HG03442 (cell line): ENCODE measurements at regions not wholly inside any gene's neighbourhood (a gene's known extent, or its start where the extent isn't known, plus 50 kb on each side); places are given as distances from the start of the nearest gene placed in this dataset.

ENCODE experiments used
- ATAC-seq: cut with Tn5 transposase; IDR thresholded peaks from one replicate; pipeline ENCODE4 v1.9.1; 2021; ENCODE audit warnings: mild to moderate bottlenecking, moderate library complexity; ENCODE audit not compliant: unreplicated experiment

DNA sequence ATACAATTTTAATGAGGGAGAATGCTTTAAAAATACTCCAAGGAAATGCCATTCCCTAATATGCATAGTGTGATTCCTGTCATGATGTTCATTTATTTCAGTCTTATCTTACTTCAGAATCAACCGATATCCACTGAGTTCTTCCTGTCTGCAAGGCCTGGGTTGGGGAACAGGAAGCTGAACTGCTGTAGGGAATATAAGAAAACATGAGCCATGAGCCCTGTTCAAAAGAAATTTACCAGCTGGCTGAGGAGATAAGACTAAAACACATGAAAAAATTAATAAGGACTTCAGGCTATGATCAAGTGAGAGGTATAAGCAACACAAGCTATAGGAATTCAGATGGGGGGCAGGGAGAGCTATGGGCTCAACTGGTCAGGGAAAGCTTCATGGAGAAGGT, 184.7 kb downstream of the PLPP4 start:
- no peak for ATAC-seq

DNA sequence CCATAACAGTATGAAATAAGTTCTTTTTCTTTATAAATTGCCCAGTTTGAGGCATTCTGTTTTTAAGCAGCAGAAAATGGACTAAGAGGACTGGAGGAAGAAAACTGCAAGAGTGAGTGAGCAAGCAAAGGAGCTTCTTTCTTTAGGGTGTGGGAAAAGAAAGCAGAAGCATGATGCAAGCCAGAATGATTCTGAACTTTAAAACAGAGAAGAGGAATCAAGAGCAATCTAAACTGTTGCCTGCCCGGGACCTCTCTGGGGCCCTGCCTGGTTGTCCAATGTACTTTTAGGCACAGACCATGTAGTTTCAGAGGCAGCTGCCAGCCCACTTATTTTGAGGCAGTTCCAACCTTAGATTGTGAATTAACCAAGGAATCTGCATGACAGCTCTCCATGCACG, 186.3 kb downstream of the PLPP4 start:
- no peak for ATAC-seq

DNA sequence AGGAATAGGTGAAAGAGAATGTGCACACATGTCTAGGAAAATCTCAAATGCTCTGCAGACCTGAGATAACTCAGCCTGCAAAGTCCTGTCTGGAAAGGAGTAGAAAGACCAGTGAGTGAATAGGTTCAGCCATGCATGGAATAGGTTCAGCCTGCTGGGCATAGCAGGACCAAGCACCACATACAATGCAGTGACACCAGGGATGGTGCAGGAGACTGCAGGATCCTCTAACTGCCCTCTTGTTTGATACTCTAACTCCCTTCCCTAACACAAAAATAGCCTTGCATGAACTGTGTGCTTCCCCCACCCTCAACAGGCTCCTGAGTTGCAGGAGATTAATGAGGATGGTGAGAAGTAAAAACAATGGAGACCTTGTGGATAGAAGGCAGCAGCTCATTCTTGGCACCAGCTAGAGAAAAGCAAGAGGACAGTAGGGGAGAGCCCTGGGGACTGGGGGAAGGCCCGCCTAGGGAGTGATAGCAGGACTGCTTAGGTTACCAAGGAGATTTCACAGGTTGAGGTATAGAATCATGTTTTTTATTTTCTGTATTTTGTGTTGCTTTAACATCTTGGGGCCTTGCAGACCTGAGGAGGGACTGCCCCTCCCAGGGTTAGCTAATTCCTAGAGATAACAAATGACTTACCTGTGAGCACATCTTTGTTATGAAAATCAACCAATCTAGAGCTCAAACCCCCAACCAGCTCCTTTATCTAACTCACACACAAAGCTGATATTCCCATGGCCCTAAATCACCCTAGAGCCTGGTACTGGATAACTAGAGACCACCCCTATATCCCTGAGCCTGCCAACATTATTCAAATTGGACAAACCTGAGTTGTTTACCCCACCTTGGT, 187.8 kb downstream of the PLPP4 start:
- ATAC-seq = no peak

DNA sequence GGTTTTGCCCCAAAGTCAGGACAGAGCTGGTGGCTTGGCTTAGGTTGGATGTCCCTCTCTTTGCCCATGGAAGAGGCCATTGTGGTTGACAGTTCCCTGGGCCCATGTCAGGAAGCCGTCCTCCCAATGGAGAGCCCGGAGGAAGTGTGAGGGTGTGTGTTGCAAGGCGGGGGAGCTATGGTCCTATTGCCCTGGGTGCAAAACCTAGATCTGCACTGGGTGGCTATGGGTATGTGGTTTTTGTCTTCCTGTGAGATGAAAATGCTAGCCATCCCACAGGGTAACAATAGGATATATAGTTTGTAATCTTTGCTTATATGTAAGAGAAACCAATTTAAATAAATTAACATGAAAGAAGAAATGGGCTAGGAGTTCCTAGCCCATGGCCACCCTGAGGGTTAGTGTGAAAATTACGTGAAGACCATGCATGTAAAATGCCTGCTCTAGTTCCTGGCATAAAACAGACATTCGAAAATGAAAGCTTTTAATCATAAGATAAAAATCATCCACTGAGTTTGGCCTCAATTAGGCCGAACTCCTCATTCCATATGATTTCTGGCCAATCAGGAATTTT, 189.2 kb downstream of the PLPP4 start:
- no peak for ATAC-seq

DNA sequence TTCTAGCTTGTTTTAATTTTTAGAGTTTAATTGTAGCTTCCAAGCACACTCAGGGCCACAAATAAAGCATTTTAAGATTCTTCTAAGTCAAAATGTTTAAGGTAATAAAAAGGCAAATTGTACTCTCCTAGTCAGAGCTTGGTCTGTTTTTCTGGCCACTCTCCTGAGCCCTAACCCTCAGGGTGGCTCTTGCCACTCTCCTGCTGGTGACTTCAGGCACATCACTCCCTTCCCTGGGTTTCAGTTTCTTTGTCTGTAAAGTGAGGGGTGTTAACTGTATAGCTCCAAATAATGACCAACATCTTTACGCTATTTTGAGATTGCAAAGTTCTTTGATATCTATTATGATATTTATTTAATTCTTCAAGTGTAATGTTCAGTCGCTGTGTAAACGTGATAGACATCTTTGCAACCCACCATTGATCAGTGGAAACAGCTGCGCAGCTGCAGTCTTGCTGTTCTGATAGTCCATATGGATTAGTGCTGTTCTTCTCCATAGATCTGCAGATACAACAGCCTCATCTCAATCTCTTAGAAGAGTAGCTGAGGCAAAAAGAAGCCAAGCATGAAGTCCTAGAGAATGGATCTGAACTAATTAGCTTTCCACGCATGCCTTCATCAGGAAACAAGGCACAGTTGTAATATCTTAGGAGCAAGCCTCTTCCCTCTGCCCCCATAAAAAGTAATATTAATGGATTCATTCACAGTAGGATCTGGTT, 189.9 kb downstream of the PLPP4 start:
- no peak for ATAC-seq

DNA sequence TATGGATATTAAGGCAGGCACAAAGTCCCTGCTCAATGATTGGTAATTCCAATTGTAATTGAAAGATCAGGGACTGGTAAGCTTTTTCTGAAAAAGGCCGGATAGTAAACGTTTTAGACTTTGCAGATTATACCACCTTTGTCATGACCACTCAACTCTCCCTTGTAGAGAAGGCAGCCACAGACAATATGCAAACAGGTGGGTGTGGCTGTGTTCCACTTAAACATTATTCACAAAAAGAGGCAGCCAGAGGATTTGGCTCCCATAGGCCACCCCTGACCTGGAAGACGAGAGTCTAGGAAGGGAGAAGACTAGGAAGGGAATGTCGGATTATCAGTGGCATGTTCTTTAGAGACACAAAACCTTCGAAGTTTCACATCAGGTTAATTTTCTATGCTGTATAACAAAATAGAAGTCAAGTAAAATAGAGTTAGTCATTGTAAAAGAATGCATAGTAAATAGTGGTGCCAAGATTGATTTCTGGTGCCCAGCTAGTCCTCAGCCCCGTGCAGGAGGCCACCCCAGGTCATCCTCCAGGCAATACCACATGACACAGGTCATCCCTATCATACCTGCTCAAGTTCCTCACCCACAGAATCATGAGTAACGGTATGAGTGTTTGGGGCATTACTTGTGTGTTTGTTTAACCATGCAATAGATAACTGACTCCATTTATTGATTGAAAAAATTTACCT, 193.8 kb downstream of the PLPP4 start:
- no peak for ATAC-seq

DNA sequence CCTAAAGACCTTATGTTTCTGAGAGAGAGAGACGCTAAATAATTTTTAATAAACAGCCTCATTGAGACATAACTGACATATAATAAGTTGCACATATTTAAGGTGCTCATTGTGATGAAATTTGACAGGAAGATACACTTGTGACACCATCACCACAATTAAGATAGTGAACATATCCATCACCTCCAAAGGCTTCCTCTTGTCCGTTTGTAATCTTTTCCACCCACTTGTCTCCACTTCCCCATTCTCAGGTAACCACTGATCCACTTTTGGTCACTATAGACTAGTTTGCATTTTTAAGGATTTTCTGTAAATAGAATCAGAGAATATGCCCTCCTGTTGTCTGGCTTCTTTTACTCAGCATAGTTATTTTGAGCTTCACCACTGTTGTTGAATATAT, 195.1 kb upstream of the WDR11 start:
- no peak for ATAC-seq

DNA sequence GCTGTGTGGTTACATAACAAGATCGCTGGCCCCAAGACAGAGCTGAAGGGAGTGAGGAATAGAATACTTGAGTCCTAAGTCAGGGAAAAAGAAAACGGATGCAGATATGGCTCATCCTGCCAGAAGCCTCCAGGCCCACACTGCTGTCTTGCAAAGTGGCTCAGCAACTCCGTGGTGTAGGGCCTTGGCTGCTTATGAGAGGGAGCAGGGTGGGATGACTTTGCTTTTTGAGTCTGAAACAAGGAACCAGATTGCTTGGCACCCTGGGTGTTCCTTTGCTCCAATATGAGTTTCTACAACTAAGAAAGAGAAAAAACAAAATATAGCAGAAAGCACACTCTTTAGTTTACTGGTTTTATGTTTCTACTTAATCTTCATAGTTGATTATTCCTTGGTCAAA, 193.8 kb upstream of the WDR11 start:
- no peak for ATAC-seq

DNA sequence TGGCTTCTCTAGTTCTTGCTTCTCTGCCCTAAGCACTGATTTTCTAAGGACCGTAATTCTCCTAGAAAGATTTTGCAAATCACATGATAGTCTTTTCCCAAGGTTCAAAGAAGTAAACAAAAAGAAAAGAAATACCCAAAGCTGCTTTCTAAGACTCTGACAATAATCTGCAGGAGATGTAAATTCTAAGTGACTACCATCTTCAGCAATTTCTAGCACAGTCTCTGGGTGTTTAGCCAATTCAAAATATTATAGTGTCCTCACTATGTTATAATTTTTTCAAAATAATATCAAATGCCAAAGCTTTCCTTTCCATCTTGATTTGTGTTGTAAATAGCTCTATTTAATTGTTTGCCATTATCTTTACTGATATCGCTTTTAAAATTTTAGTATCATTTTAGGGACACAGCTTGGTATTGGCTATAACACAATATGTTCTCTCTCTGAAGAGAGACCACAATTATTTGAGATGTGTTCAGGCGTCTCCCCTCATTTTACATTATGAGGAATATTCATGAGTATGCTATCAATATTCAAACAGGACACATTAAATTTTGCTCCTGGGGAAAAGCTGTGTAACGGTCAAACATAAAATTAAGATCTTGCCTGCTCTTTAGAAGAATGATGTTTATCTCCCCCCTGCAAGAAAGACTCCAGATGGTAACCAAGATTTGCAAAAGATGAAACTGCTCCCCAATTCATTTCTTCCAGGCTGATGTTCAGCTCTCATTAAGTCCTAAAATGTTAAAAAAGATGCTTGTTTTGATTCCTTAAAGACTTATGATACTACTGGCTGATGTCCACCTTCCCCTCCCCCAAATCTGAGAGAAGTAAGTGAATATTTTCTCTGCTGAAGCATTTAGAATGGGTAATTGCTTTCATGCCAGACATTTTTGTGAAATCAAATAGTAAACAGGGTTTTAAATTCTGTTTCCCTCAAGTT, 191.9 kb upstream of the WDR11 start:
- ATAC-seq = no peak

DNA sequence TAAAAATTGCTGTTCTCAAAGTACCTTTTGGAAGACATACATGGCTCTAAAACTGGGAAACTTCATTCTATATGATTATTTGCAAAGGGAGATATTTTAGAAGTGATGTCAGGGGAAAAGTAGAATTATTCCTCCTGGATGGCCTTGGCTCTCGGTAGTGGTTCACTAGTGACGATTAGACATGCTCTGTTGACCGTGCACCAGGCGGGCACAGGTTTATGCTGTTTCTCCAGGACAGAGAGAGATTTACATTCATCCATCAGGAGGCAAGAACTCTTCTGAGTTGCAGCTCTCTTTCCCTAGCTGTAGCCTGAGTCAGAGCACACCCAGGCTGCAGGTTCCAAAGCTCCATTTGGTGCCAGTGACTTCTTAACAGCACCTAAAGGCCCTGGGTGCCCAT, 184.9 kb upstream of the WDR11 start:
- no peak for ATAC-seq

DNA sequence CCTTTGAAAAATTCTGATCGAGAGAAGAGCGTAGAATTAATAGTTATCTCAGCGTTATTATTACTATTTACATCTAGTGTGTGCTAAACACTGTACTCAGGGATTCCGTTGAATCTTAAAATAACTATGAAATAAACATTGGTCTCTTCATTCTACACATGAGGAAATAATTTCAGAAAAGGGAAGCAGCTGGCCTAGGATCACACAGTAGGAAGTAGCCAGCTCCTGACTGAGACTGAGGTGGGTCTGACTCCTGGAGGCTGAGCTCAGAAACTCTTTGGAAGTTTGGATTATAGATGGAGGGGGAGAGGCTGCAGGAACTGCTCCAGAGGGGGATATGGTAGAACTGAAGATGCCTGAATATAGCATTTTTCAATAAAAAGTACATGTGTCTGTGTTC, 183.9 kb upstream of the WDR11 start:
- ATAC-seq = no peak

DNA sequence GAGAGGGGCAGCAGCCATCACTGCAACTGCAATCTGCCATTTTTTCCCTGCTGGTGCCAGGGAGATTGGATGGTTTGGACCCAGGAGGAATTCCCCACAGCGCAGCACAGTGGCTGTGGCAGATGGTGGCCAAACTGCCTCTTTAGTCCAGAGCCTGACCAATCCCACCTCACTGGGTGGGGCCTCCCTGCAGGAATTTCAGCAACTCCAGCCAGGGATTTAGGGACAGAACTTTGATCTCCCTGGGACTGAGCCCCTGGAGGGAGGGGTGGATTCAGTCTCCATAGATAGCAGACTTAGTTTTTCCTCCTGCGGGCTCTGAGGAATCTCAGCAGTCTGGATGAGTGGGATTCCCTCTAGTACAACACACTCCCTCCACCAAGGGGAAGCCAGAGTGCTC, 179.7 kb upstream of the WDR11 start:
- ATAC-seq = no peak

DNA sequence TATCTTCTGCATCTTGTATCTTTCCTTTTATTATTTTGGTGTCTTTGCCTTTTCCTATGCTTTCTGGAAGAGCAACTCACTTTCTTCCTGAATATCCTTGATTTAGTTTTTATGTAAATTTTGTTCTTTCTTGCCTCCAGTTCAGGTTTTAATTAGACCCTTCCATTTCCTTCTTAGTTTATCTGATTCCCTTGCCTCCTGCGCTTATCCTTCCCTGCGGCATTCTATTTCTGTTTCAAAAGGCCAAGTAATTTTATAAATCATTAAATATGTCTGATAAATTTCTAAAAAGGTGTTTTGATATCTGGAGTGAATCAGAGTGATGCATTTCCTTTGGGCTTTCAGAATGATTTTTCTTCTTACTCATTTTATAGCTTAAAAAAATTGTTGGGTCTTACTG, 167.7 kb upstream of the WDR11 start:
- no peak for ATAC-seq

DNA sequence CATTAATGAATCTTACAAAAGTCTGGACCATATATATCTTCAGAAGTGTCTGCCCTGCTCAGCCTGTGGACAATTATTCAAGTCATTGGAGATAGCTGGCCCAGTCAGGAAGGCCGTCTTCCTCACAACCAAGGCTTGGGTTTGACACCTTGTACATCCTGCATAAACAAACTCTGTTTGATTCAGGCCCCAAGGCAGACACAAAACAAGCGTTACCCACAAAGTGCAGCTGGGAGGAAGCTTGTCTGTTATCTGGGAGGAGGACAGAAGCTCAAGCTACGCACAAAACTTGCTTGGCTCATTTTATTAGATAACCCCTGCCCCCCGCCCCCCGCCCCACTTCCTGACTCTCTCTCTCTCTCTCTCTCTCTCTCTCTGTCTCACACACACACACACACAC, 166.9 kb upstream of the WDR11 start:
- no peak for ATAC-seq

DNA sequence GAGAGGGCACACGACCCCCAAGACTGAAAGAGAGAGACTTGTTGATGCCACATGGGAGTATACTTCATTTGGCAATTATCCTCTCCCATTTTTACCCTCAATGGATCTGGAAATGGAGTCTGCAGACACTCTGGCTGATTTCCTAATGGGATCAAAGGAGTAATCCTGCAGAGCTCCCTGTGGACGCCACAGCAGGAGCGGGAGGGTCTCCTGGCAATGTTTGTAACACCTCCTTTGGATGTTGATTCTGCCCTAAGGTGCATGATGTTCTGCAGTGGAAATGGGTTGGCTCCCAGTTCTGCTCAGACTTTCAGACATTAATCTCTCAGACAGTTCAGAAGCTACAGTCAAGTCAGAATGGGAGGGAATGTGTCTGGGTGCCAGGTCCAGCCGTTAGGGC, 166.0 kb upstream of the WDR11 start:
- no peak for ATAC-seq

DNA sequence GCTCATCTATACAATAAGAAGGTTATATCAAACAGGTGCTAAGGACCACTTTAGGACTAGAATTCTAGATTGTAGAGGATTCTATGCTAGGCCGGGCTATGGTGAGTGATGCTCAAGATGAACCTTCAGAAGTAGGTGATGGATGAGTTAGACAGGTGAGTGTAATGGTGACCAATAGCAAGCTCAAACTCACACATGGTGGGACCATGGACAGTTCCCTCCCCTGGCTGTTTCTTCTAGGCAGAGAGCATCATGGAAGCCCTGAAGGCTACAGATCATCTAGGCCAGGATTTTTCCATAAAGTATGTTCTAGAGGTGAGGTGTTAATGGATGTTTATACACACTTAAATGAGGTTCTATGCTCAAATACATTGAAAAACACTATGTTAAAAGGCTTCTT, 162.2 kb upstream of the WDR11 start:
- no peak for ATAC-seq

DNA sequence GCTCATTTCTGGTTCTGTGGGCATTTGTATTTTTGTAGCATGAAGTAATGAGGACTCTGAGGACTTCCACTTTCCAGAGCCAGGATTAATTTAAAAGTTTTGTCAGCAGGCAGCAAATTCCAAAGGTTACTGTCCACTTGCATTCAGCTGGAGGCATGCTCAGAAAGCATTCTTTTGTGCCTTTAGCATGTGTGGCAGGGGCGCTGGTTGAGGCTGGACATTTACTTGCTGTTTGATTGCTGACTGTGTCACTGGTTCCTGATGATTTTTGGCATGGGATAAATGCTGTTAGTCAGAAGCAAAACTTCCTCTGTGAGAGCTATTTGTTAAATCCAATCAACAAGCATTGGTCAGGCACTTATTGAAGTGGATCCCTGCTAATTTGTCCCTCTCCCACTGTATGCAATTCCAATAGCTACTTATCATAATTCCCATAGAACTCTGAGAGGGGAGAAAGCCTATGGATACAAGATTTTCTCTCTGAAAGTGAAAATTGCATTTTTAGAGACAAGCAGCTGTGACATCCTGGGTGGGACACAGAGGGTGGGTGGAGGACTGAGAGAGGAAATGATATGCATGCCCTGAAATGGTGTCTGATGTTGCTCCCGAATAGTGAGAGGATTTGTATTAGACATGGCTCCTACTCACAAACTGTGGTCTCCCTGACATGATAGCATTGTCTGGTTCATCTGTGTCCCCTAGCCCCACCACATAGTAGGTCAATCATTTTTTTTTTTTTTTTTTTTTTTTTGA, 161.2 kb upstream of the WDR11 start:
- no peak for ATAC-seq

DNA sequence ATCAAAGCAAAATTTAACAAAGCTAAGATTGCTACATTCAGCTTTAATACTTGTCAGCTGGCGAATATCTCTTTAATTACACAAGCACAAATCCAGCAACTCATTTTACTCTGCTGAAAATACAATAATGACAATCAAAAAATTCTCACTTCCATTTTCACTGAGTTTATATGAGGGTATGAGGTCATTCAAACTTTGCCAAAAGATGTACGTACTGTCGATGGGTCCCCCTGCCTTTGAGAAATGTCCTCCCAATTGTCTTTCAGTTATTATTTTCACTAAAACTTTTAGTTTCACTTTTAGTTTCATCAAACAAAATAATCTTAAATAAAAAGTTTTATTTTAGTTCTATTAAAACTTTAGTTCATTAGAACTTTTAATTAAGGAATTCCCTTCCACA, 159.5 kb upstream of the WDR11 start:
- no peak for ATAC-seq

DNA sequence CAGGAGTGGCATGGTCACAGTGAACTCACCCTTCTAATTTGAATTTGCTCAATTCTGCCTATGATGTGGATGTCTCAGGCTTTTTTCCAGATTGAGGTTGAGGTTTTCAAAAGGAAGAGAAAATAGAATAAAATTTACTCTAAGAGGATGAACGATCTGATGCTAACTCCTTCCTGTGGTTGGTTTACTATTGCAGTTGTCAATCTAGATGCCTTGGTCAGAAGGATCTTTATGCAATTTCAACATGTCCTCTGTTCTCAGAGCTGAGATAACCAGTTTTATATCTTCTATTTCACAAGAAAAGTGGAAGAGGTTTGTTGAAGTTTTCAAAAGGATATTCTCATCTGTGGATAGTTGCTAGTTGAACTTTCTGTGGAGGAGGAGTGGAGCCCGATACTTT, 150.7 kb upstream of the WDR11 start:
- no peak for ATAC-seq

DNA sequence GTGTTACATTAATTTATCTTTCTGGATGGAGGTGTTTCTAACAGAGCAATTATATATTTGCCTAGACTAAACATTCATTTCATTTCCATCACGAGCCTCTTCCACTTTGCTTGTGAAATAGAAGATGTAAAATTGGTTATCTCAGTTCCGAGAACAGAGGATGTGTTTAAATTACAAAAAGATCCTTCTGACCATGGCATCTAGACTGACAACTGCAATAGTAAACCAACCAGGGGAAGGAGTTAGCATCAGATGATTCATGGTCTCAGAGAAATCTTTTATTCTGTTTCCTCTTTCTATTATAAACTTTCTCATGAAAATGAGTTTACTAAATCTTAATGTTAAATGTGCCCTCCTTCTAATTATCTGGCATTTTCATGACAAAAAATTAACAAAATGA, 149.8 kb upstream of the WDR11 start:
- no peak for ATAC-seq
